OCI-LY7 (cell line): ENCODE measurements at regions not wholly inside any gene's neighbourhood (a gene's known extent, or its start where the extent isn't known, plus 50 kb on each side); places are given as distances from the start of the nearest gene placed in this dataset.

Source experiments
- BruUV-seq: library from RNA; stranded (reverse); fragments of 400-500 nt; replicated peaks from 2 replicates; lab custom pipeline; 2021; lab: Mats Ljungman, UMichigan
- CTCF ChIA-PET: fragments of 300-600 bp; sonication (Branson Sonifier 250); formaldehyde crosslinking; loops from one replicate; lab custom pipeline; 2022; ENCODE audit warnings: antibody characterized with exemption; ENCODE audit not compliant: unreplicated experiment; lab: Charles Lee
- POLR2A ChIA-PET: fragments of 300-600 bp; sonication (Branson Sonifier 250); formaldehyde crosslinking; loops from one replicate; lab custom pipeline; 2022; ENCODE audit warnings: antibody characterized with exemption; lab: Charles Lee
- DNase-seq: peaks from one replicate; pipeline ENCODE4 v3.0.0-alpha.2; 2015; ENCODE audit warnings: low spot score
- H2AFZ ChIP-seq: fragments of 200-600 bp; sonication (generic), shearing (Covaris generic); 2 replicates; pipeline ENCODE4 v1.6.1; 2014; ENCODE audit warnings: mild to moderate bottlenecking, antibody characterized with exemption, low read length, moderate library complexity
- H3K27ac ChIP-seq: fragments of 200-600 bp; sonication (generic); 2 replicates; pipeline ENCODE4 v1.5.1; 2014; ENCODE audit warnings: mixed run types, low read depth, mild to moderate bottlenecking, moderate library complexity, low read length, inconsistent platforms; ENCODE audit not compliant: poor library complexity, severe bottlenecking
- H3K36me3 ChIP-seq: fragments of 200-600 bp; sonication (generic); 2 replicates; pipeline ENCODE4 v1.6.1; 2014; ENCODE audit warnings: mild to moderate bottlenecking, antibody characterized with exemption, low read length, moderate library complexity, mixed read lengths; ENCODE audit not compliant: insufficient read depth
- H3K4me1 ChIP-seq: fragments of 200-600 bp; sonication (generic); 2 replicates; pipeline ENCODE4 v1.5.1; 2014; ENCODE audit warnings: mild to moderate bottlenecking, low read length; ENCODE audit not compliant: insufficient read depth, poor library complexity, severe bottlenecking
- H3K4me2 ChIP-seq: fragments of 200-600 bp; sonication (generic); 2 replicates; pipeline ENCODE4 v1.6.1; 2014; ENCODE audit warnings: mild to moderate bottlenecking, low read length
- H3K4me3 ChIP-seq: fragments of 200-600 bp; sonication (generic); 2 replicates; pipeline ENCODE4 v1.5.1; 2014; ENCODE audit warnings: mild to moderate bottlenecking, low read depth, low read length; ENCODE audit not compliant: poor library complexity, severe bottlenecking
- H3K79me2 ChIP-seq: fragments of 200-600 bp; sonication (generic); 2 replicates; pipeline ENCODE4 v1.6.1; 2016; ENCODE audit warnings: low read depth, mild to moderate bottlenecking, low read length, moderate library complexity, mixed read lengths; ENCODE audit not compliant: insufficient read depth
- H3K9me2 ChIP-seq: fragments of 200-600 bp; sonication (generic); 2 replicates; pipeline ENCODE4 v1.6.1; 2016; ENCODE audit warnings: mild to moderate bottlenecking, low read length, mixed read lengths; ENCODE audit not compliant: insufficient read depth
- H3K9me3 ChIP-seq: fragments of 200-600 bp; sonication (generic); 2 replicates; pipeline ENCODE4 v1.6.1; 2014; ENCODE audit warnings: mild to moderate bottlenecking, mixed run types, low read length, mixed read lengths
- H4K20me1 ChIP-seq: fragments of 200-600 bp; sonication (generic); 2 replicates; pipeline ENCODE4 v1.6.1; 2014; ENCODE audit warnings: mild to moderate bottlenecking, antibody characterized with exemption, low read length, moderate library complexity, mixed read lengths; ENCODE audit not compliant: insufficient read depth
- EZH2phosphoT487 ChIP-seq: fragments of 200-600 bp; sonication (generic); IDR thresholded peaks from 2 replicates; pipeline ENCODE4 v1.6.1; 2018; ENCODE audit warnings: low read depth, borderline replicate concordance, mild to moderate bottlenecking, mixed run types, antibody characterized with exemption, low read length, moderate library complexity, mixed read lengths
- intact Hi-C: fragments of 100-400 bp; cut with micrococcal nuclease; formaldehyde crosslinking; loops from one replicate; pipeline ENCODE4 v1.10.0; 2022; ENCODE audit not compliant: unreplicated experiment
- TF ChIP-seq, protein P1 (sequence below): fragments of 200-600 bp; sonication (generic); conservative IDR thresholded peaks from 2 replicates; pipeline ENCODE4 v1.5.1; 2014; ENCODE audit warnings: mild to moderate bottlenecking, antibody characterized with exemption, low read length, moderate library complexity, mixed read lengths

DNA sequence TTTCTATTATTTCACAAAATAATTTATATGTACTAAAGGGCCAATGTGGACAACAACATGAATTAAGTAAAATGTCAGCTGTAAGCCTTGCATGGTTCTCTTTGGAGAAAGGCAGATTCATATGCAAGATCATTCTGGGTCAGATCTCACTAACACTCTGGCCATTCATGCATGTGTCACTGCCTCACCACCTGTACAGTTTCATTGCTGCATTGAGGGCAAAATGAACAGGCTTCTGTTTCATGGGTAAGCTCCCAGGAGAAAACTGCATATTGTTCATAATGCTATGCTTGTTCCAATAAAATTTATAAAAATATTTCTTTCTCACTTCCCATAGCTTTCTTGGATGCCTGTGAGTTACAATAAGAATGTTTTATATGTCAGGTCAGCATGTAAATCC, 275.2 kb downstream of the ZNF248 start:
- DNase-seq: no peak
- POLR2A ChIA-PET: interaction anchor here (0.6 to 0.8 kb wide), 2 partner anchors 9 to 1293 kb away, joined by 3 read pairs; no protein-coding TSS in a partner anchor
- Histone ChIP-seq H3K9me3 (no peaks in the 10 kb centered on the region), H3K4me1 (no peaks in the 10 kb centered on the region), H3K4me3 (no peak overlapping the region), H3K4me2 (no peak overlapping the region), H3K27ac (no peak overlapping the region), H3K36me3 (no peaks in the 10 kb centered on the region), H2AFZ (no peak overlapping the region), H4K20me1 (no peaks in the 10 kb centered on the region), H3K9me2 (no peaks in the 10 kb centered on the region), H3K79me2 (no peaks in the 10 kb centered on the region)
- CTCF ChIA-PET: no interaction called here
- TF ChIP-seq, protein P1, sequence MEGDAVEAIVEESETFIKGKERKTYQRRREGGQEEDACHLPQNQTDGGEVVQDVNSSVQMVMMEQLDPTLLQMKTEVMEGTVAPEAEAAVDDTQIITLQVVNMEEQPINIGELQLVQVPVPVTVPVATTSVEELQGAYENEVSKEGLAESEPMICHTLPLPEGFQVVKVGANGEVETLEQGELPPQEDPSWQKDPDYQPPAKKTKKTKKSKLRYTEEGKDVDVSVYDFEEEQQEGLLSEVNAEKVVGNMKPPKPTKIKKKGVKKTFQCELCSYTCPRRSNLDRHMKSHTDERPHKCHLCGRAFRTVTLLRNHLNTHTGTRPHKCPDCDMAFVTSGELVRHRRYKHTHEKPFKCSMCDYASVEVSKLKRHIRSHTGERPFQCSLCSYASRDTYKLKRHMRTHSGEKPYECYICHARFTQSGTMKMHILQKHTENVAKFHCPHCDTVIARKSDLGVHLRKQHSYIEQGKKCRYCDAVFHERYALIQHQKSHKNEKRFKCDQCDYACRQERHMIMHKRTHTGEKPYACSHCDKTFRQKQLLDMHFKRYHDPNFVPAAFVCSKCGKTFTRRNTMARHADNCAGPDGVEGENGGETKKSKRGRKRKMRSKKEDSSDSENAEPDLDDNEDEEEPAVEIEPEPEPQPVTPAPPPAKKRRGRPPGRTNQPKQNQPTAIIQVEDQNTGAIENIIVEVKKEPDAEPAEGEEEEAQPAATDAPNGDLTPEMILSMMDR: no peak
- no peak for TF ChIP-seq EZH2phosphoT487
- intact Hi-C loops: no loop called here
- no TSS peak for BruUV-seq

GRCh38 chr10:37576154-37576553, 281.3 kb downstream of the ZNF248 start:
- CTCF ChIA-PET: no interaction called here
- no peaks in the 10 kb centered on the region for H3K9me3 ChIP-seq
- POLR2A ChIA-PET: interaction anchor here (0.6 to 0.7 kb wide), 2 partner anchors 249 to 1565 kb away, joined by 3 read pairs; no protein-coding TSS in a partner anchor
- H3K79me2 ChIP-seq: no peaks in the 10 kb centered on the region
- no peak overlapping the region for H2AFZ ChIP-seq
- no peak for DNase-seq
- H3K4me1 ChIP-seq: no peaks in the 10 kb centered on the region
- no peak overlapping the region for H3K4me2 ChIP-seq
- H3K9me2 ChIP-seq: no peaks in the 10 kb centered on the region
- H3K27ac ChIP-seq: no peak overlapping the region
- H4K20me1 ChIP-seq: no peaks in the 10 kb centered on the region
- no TSS peak for BruUV-seq
- no peak overlapping the region for H3K4me3 ChIP-seq
- no peaks in the 10 kb centered on the region for H3K36me3 ChIP-seq
- intact Hi-C loops: no loop called here
- TF ChIP-seq EZH2phosphoT487: no peak
- TF ChIP-seq, protein P1: no peak

DNA sequence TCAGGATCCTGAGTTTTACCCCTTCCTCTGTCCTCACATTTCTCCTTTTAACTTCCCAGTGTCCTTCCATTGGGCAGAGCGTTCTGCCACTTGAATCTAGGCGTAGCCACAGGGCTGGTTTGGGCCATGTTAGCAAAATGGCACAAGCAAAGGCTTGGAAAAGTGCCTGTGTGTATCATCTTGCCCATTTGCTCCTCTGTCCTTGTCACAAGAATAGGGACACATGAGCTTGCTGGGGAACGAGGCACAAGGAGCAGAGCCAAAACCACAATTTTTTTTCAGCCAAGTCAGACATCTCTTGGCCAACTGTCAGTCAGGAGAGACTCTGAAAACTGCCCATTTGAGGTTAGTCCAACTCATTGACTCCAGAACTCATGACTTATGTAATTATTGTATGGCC, 285.2 kb downstream of the ZNF248 start:
- Histone ChIP-seq H3K4me2 (no peak overlapping the region), H3K4me1 (no peaks in the 10 kb centered on the region), H4K20me1 (no peaks in the 10 kb centered on the region), H2AFZ (no peak overlapping the region), H3K9me3 (no peaks in the 10 kb centered on the region), H3K9me2 (no peaks in the 10 kb centered on the region), H3K4me3 (no peak overlapping the region), H3K36me3 (no peaks in the 10 kb centered on the region), H3K79me2 (no peaks in the 10 kb centered on the region), H3K27ac (no peak overlapping the region)
- CTCF ChIA-PET: no interaction called here
- no peak for DNase-seq
- POLR2A ChIA-PET: interaction anchor here (0.7 kb wide), 1 partner anchor 492 kb away, joined by 3 read pairs; no protein-coding TSS in a partner anchor
- TF ChIP-seq, protein P1: no peak
- TF ChIP-seq EZH2phosphoT487: no peak
- BruUV-seq: no TSS peak
- intact Hi-C loops: no loop called here
